HG03354 (cell line): ENCODE measurements at regions not wholly inside any gene's neighbourhood (a gene's known extent, or its start where the extent isn't known, plus 50 kb on each side); places are given as distances from the start of the nearest gene placed in this dataset.
"Not testable (repeated sequence)": the region's sequence is repeated elsewhere in the genome, so short reads cannot be mapped to it uniquely, and the experiment has no call there.

Experiments used
- ATAC-seq: cut with Tn5 transposase; IDR thresholded peaks from one replicate; pipeline ENCODE4 v1.9.1; 2021; ENCODE audit warnings: mild to moderate bottlenecking; ENCODE audit not compliant: unreplicated experiment, poor library complexity, severe bottlenecking

- ATAC-seq: no peak
Observed at GRCh38 chr13:58306062-58306461, 674.5 kb downstream of the PCDH17 start.

- ATAC-seq: no peak
Observed at GRCh38 chr13:58313219-58313618, 681.7 kb downstream of the PCDH17 start.

GRCh38 chr13:58318495-58319167 is 687.1 kb downstream of the PCDH17 start:
- no peak for ATAC-seq

- no peak for ATAC-seq
Observed at GRCh38 chr13:58324161-58324560, 692.6 kb downstream of the PCDH17 start.

- no peak for ATAC-seq
Observed at GRCh38 chr13:58329746-58330145, 698.2 kb downstream of the PCDH17 start.

GRCh38 chr13:58340895-58341294 is 709.4 kb downstream of the PCDH17 start:
- ATAC-seq: no peak

- no peak for ATAC-seq
Observed at GRCh38 chr13:58341318-58341717, 709.8 kb downstream of the PCDH17 start.

- no peak for ATAC-seq
Observed at GRCh38 chr13:58343076-58343475, 711.5 kb downstream of the PCDH17 start.

GRCh38 chr13:58352100-58352499 is 720.6 kb downstream of the PCDH17 start:
- ATAC-seq: not testable (repeated sequence)

- no peak for ATAC-seq
Observed at GRCh38 chr13:58369936-58370335, 738.4 kb downstream of the PCDH17 start.

GRCh38 chr13:58376349-58376748 is 744.8 kb downstream of the PCDH17 start:
- ATAC-seq: no peak

GRCh38 chr13:58376775-58377174 is 745.2 kb downstream of the PCDH17 start:
- ATAC-seq: no peak

- ATAC-seq: no peak
Observed at GRCh38 chr13:58379221-58379620, 747.7 kb downstream of the PCDH17 start.

- not testable (repeated sequence) for ATAC-seq
Observed at GRCh38 chr13:58385336-58385735, 753.8 kb downstream of the PCDH17 start.

GRCh38 chr13:58397596-58398387 is 766.2 kb downstream of the PCDH17 start:
- ATAC-seq: no peak

- no peak for ATAC-seq
Observed at GRCh38 chr13:58399263-58399662, 767.7 kb downstream of the PCDH17 start.

- no peak for ATAC-seq
Observed at GRCh38 chr13:58406545-58406944, 775.0 kb downstream of the PCDH17 start.

- ATAC-seq: no peak
Observed at GRCh38 chr13:58429917-58430316, 798.4 kb downstream of the PCDH17 start.

GRCh38 chr13:58434943-58435342 is 803.4 kb downstream of the PCDH17 start:
- ATAC-seq: no peak

GRCh38 chr13:58437427-58437826 is 805.9 kb downstream of the PCDH17 start:
- ATAC-seq: no peak

GRCh38 chr13:58446979-58447378 is 815.4 kb downstream of the PCDH17 start:
- no peak for ATAC-seq
